Activated B cell treated with CpG ODN at 0.5 μM for 24 hours (primary cell): ENCODE measurements at regions not wholly inside any gene's neighbourhood (a gene's known extent, or its start where the extent isn't known, plus 50 kb on each side); places are given as distances from the start of the nearest gene placed in this dataset.

ENCODE experiments used
- ATAC-seq: fragments of 200-7000 bp; cut with Tn5 transposase; one replicate; pipeline ENCODE4 v1.10.0; 2021; ENCODE audit warnings: low read depth, mild to moderate bottlenecking, moderate library complexity
- CTCF ChIA-PET: fragments of 350-600 bp; sonication (Branson Sonifier 250); formaldehyde crosslinking; loops from one replicate; lab custom pipeline; 2021; ENCODE audit warnings: antibody characterized with exemption; lab: Charles Lee
- POLR2A ChIA-PET: fragments of 350-600 bp; sonication (Branson Sonifier 250); formaldehyde crosslinking; loops from one replicate; lab custom pipeline; 2021; ENCODE audit warnings: antibody characterized with exemption; lab: Charles Lee
- DNase-seq: peaks from one replicate; pipeline ENCODE4 v3.0.0; 2022
- H3K27ac Mint-ChIP-seq: one replicate; pipeline ENCODE4 v1.8.0; 2020; ENCODE audit warnings: mixed read lengths
- H3K27me3 Mint-ChIP-seq: one replicate; pipeline ENCODE4 v1.8.0; 2021; ENCODE audit warnings: mixed read lengths
- H3K36me3 Mint-ChIP-seq: one replicate; pipeline ENCODE4 v1.8.0; 2021; ENCODE audit warnings: low read depth, mixed read lengths
- H3K4me1 Mint-ChIP-seq: one replicate; pipeline ENCODE4 v1.8.0; 2021; ENCODE audit warnings: mixed read lengths
- H3K4me3 Mint-ChIP-seq: one replicate; pipeline ENCODE4 v1.8.0; 2020; ENCODE audit warnings: mild to moderate bottlenecking, mixed read lengths
- H3K9me3 Mint-ChIP-seq: one replicate; pipeline ENCODE4 v1.8.0; 2020; ENCODE audit warnings: mixed read lengths
- CTCF ChIP-seq: fragments of 200-600 bp; IDR thresholded peaks from one replicate; pipeline ENCODE4 v1.8.0; 2022; ENCODE audit warnings: antibody characterized with exemption, mild to moderate bottlenecking
- intact Hi-C: fragments of 100-400 bp; cut with micrococcal nuclease; formaldehyde crosslinking; loops from one replicate; pipeline ENCODE4 v1.15.1; 2024

- H3K27me3 Mint-ChIP-seq, result no peaks in the 10 kb centered on the region
- no peak overlapping the region for H3K27ac Mint-ChIP-seq
- H3K4me1 Mint-ChIP-seq, result no peaks in the 10 kb centered on the region
- no peak overlapping the region for H3K4me3 Mint-ChIP-seq
- intact Hi-C loops, result no loop called here
- ChIA-PET CTCF (no interaction called here), POLR2A (no interaction called here)
- H3K9me3 Mint-ChIP-seq, result peaks cover 2% of the 10 kb centered on the region
- TF ChIP-seq CTCF, result no peak
- DNase-seq (no peak), ATAC-seq (no peak)
- H3K36me3 Mint-ChIP-seq, result no peaks in the 10 kb centered on the region
Measured at GRCh38 chr5:87853541-87853940, 415.1 kb downstream of the TMEM161B start.

- no peak for TF ChIP-seq CTCF
- Mint-ChIP-seq H3K27me3 (no peaks in the 10 kb centered on the region), H3K27ac (no peak overlapping the region), H3K4me3 (no peak overlapping the region), H3K36me3 (no peaks in the 10 kb centered on the region), H3K4me1 (no peaks in the 10 kb centered on the region), H3K9me3 (no peaks in the 10 kb centered on the region)
- CTCF ChIA-PET, result no interaction called here
- intact Hi-C loops, result no loop called here
- ATAC-seq (no peak), DNase-seq (no peak)
- POLR2A ChIA-PET, result no interaction called here
Measured at GRCh38 chr5:87851603-87852002, 417.0 kb downstream of the TMEM161B start.

GRCh38 chr5:87850843-87851242 is 417.8 kb downstream of the TMEM161B start:
- intact Hi-C loops, result no loop called here

GRCh38 chr5:87845734-87846133 is 422.9 kb downstream of the TMEM161B start:
- ATAC-seq, result no peak
- intact Hi-C loops, result no loop called here
- no peaks in the 10 kb centered on the region for H3K27me3 Mint-ChIP-seq
- H3K4me3 Mint-ChIP-seq, result no peak overlapping the region
- H3K36me3 Mint-ChIP-seq, result no peaks in the 10 kb centered on the region
- CTCF ChIA-PET, result no interaction called here
- no peaks in the 10 kb centered on the region for H3K9me3 Mint-ChIP-seq
- H3K4me1 Mint-ChIP-seq, result no peaks in the 10 kb centered on the region
- no peak for DNase-seq
- no peak for TF ChIP-seq CTCF
- POLR2A ChIA-PET, result no interaction called here
- H3K27ac Mint-ChIP-seq, result no peak overlapping the region

More at GRCh38 chr5:87850843-87851242, 417.8 kb downstream of the TMEM161B start:
- Mint-ChIP-seq H3K27ac (no peak overlapping the region), H3K36me3 (no peaks in the 10 kb centered on the region), H3K9me3 (no peaks in the 10 kb centered on the region), H3K27me3 (no peaks in the 10 kb centered on the region), H3K4me3 (no peak overlapping the region), H3K4me1 (no peaks in the 10 kb centered on the region)
- DNase-seq (no peak), ATAC-seq (no peak)
- no peak for TF ChIP-seq CTCF
- ChIA-PET CTCF (no interaction called here), POLR2A (no interaction called here)

- Mint-ChIP-seq H3K9me3 (peaks cover 4% of the 10 kb centered on the region), H3K4me1 (no peaks in the 10 kb centered on the region), H3K36me3 (no peaks in the 10 kb centered on the region), H3K4me3 (no peak overlapping the region), H3K27ac (no peak overlapping the region), H3K27me3 (no peaks in the 10 kb centered on the region)
- POLR2A ChIA-PET, result interaction anchor here (0.7 kb wide), 1 partner anchor 61 kb away, joined by 3 read pairs; no protein-coding TSS in a partner anchor
- intact Hi-C loops, result no loop called here
- no peak for TF ChIP-seq CTCF
- CTCF ChIA-PET, result no interaction called here
- DNase-seq, result no peak
- no peak for ATAC-seq
Measured at GRCh38 chr5:87844866-87845265, 423.8 kb downstream of the TMEM161B start.
